HEK293 (cell line): ENCODE measurements at regions not wholly inside any gene's neighbourhood (a gene's known extent, or its start where the extent isn't known, plus 50 kb on each side); places are given as distances from the start of the nearest gene placed in this dataset.

Experiments
- ATF2 ChIP-seq: fragments of 450-650 bp; formaldehyde crosslinking; IDR thresholded peaks from 2 replicates; pipeline ENCODE4 v1.5.1; 2016; ENCODE audit warnings: missing biosample characterization, missing genetic modification characterization, low read depth
- CTCF ChIP-seq: fragments of 450-650 bp; formaldehyde crosslinking; IDR thresholded peaks from 2 replicates; pipeline ENCODE4 v1.5.1; 2016; ENCODE audit warnings: missing biosample characterization, missing genetic modification characterization
- FEZF1 ChIP-seq: fragments of 450-650 bp; formaldehyde crosslinking; IDR thresholded peaks from 2 replicates; pipeline ENCODE4 v1.5.1; 2016; ENCODE audit warnings: missing biosample characterization, missing genetic modification characterization
- KLF17 ChIP-seq: fragments of 450-650 bp; formaldehyde crosslinking; IDR thresholded peaks from 2 replicates; pipeline ENCODE4 v1.5.1; 2016; ENCODE audit warnings: missing biosample characterization, missing genetic modification characterization
- REST ChIP-seq: fragments of 450-650 bp; formaldehyde crosslinking; IDR thresholded peaks from 2 replicates; pipeline ENCODE4 v1.5.1; 2016; ENCODE audit warnings: missing biosample characterization, missing genetic modification characterization
- ZNF121 ChIP-seq: fragments of 450-650 bp; formaldehyde crosslinking; IDR thresholded peaks from 2 replicates; pipeline ENCODE4 v1.5.1; 2016; ENCODE audit warnings: missing biosample characterization, missing genetic modification characterization
- ZNF221 ChIP-seq: fragments of 450-650 bp; formaldehyde crosslinking; IDR thresholded peaks from 2 replicates; pipeline ENCODE4 v1.5.1; 2017; ENCODE audit warnings: missing biosample characterization, missing genetic modification characterization, borderline replicate concordance
- ZNF274 ChIP-seq, 2 experiments: fragments of 200-500 bp in 1 of 2; fragments of 450-650 bp in 1 of 2; sonication (Bioruptor generic) in 1 of 2; formaldehyde crosslinking in 1 of 2; IDR thresholded peaks; 2 replicates each; pipeline versions ENCODE4 v1.5.1 to v1.6.1; 2014 to 2016; ENCODE audit warnings: borderline replicate concordance in 1 of 2, inconsistent platforms in 1 of 2, low read length in 1 of 2, missing biosample characterization in 1 of 2, missing genetic modification characterization in 1 of 2
- ZNF324 ChIP-seq: fragments of 450-650 bp; formaldehyde crosslinking; IDR thresholded peaks from 2 replicates; pipeline ENCODE4 v1.5.1; 2016; ENCODE audit warnings: missing biosample characterization, missing genetic modification characterization
- ZNF600 ChIP-seq: fragments of 450-650 bp; formaldehyde crosslinking; IDR thresholded peaks from 2 replicates; pipeline ENCODE4 v1.5.1; 2016; ENCODE audit warnings: missing biosample characterization, missing genetic modification characterization
- ZNF629 ChIP-seq: fragments of 450-650 bp; formaldehyde crosslinking; IDR thresholded peaks from 2 replicates; pipeline ENCODE4 v1.5.1; 2017; ENCODE audit warnings: missing biosample characterization, missing genetic modification characterization

GRCh38 chr5:36390640-36391039 lies 88.9 kb upstream of the RANBP3L start:
- no peak for TF ChIP-seq CTCF
- no peak for TF ChIP-seq ZNF274 (IDR thresholded peaks at IDR 0.05; ENCODE audit: low read length)
- no peak for TF ChIP-seq ZNF274 (tag by site-specific recombination; IDR thresholded peaks at IDR 0.05; ENCODE audit: borderline replicate concordance)
- TF ChIP-seq ZNF629 (tag by site-specific recombination), result no peak
- no peak for TF ChIP-seq REST (tag by site-specific recombination)
- TF ChIP-seq ATF2, result no peak
- no peak for TF ChIP-seq FEZF1 (tag by site-specific recombination)
- TF ChIP-seq ZNF121 (tag by site-specific recombination), result no peak
- TF ChIP-seq ZNF600, result no peak
- no peak for TF ChIP-seq ZNF324
- no peak for TF ChIP-seq ZNF221
- no peak for TF ChIP-seq KLF17
